ENCODE measurements at regions not wholly inside any gene's neighbourhood (a gene's known extent, or its start where the extent isn't known, plus 50 kb on each side); places are given as distances from the start of the nearest gene placed in this dataset.
A peak's percentile ranks its signal among the peaks of the same experiment; 100 is the strongest.

DNA sequence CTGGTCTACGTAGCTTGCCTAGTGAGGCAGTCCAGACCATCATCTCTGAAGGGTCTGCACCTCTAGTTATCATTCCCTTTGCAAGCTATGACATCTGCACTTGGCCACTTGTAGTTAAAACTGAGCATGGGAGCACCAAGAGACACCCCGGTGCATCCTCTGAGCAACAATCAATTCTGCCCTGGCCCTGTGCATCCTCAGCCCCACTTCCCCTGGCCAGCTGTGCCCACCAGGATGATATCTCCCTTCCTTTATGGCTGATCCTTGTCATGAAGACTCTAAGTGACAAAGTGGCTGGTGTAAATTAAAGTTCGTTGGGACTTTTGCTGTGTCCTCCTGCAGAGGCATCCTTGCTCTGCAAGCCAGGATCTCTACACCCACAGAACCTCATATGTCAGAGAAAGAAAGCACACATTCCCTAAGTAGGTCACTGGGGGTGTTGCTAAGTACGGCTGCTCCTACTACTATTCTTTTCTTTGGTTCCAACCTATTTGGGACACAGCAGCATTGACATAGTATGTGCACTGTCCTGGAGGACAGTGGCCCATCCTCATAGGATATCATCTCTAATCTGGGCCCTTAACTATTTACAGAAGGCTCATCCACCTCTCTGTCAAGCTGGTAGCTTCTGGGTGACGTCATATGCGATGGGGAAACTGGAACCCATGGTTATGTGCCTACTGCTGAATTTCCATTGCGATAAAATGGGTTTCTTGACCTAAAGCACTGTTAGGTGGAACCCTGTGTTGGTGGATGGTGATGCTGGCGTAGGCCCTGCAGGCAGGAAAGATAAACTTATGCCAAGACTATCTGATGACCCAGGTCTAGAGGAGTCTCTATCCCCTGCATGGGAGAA is 384.3 kb upstream of the ID2 start:
- ATAC-seq (ENCODE audit: low read depth), result no peak
- Mint-ChIP-seq H3K9me3 (no peaks in the 10 kb centered on the region), H3K4me1 (peaks cover 26% of the 10 kb centered on the region), H3K36me3 (ENCODE audit: low read depth) (peaks cover 1% of the 10 kb centered on the region), H3K27ac (no peak overlapping the region), H3K27me3 (peaks cover 70% of the 10 kb centered on the region), H3K4me3 (no peak overlapping the region)
- POLR2A ChIA-PET, result no interaction called here
- DNase-seq, result no peak
- CTCF ChIA-PET, result no interaction called here
- TF ChIP-seq, protein P1, sequence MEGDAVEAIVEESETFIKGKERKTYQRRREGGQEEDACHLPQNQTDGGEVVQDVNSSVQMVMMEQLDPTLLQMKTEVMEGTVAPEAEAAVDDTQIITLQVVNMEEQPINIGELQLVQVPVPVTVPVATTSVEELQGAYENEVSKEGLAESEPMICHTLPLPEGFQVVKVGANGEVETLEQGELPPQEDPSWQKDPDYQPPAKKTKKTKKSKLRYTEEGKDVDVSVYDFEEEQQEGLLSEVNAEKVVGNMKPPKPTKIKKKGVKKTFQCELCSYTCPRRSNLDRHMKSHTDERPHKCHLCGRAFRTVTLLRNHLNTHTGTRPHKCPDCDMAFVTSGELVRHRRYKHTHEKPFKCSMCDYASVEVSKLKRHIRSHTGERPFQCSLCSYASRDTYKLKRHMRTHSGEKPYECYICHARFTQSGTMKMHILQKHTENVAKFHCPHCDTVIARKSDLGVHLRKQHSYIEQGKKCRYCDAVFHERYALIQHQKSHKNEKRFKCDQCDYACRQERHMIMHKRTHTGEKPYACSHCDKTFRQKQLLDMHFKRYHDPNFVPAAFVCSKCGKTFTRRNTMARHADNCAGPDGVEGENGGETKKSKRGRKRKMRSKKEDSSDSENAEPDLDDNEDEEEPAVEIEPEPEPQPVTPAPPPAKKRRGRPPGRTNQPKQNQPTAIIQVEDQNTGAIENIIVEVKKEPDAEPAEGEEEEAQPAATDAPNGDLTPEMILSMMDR (IDR thresholded peaks at IDR 0.05), result no peak
- intact Hi-C loops (cut with micrococcal nuclease), result no loop called here

DNA sequence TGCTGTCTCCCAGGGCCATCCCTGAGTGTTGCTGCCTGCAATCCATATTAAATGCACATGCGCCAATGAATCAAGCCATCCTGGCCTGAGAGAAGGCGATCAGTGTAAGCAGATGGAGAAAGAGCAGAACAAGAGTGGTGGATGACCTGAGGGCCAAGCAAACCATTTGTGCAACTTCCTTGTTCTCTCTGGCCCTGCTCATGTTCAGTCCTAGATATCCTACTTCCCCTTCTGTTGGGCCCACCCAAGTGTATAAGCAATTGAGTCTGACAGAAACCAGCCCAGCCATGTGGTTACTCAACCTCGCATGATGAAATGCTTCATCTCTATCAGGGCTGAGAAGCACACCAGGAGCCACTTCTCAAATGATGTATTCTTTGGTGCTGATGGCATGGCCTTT is 383.1 kb upstream of the ID2 start:
- no peak for DNase-seq
- H3K36me3 Mint-ChIP-seq (ENCODE audit: low read depth), result peaks cover 5% of the 10 kb centered on the region
- H3K4me1 Mint-ChIP-seq, result peaks cover 38% of the 10 kb centered on the region
- POLR2A ChIA-PET, result no interaction called here
- peak; percentile 41 for ATAC-seq (ENCODE audit: low read depth)
- H3K27me3 Mint-ChIP-seq, result peaks cover 64% of the 10 kb centered on the region
- TF ChIP-seq, protein P1 (IDR thresholded peaks at IDR 0.05), result no peak
- H3K4me3 Mint-ChIP-seq, result no peak overlapping the region
- CTCF ChIA-PET, result no interaction called here
- peak overlapping the region; percentile 9 for H3K27ac Mint-ChIP-seq
- intact Hi-C loops (cut with micrococcal nuclease), result no loop called here
- H3K9me3 Mint-ChIP-seq, result peaks cover 3% of the 10 kb centered on the region

GRCh38 chr2:8300216-8300615 is 381.6 kb upstream of the ID2 start:
- intact Hi-C loops (cut with micrococcal nuclease), result loop anchor here (5.0 kb wide), 1 partner anchor 382 kb away; the partner anchor contains the start of gene ID2
- peaks cover 44% of the 10 kb centered on the region for H3K4me1 Mint-ChIP-seq
- ATAC-seq (ENCODE audit: low read depth) (no peak), DNase-seq (no peak)
- H3K36me3 Mint-ChIP-seq (ENCODE audit: low read depth), result peaks cover 5% of the 10 kb centered on the region
- POLR2A ChIA-PET, result no interaction called here
- H3K27me3 Mint-ChIP-seq, result peaks cover 56% of the 10 kb centered on the region
- H3K9me3 Mint-ChIP-seq, result peaks cover 3% of the 10 kb centered on the region
- H3K4me3 Mint-ChIP-seq, result no peak overlapping the region
- TF ChIP-seq, protein P1 (IDR thresholded peaks at IDR 0.05), result no peak
- no peak overlapping the region for H3K27ac Mint-ChIP-seq
- CTCF ChIA-PET, result no interaction called here

GRCh38 chr2:8300905-8301304 is 381.0 kb upstream of the ID2 start:
- peaks cover 5% of the 10 kb centered on the region for H3K36me3 Mint-ChIP-seq (ENCODE audit: low read depth)
- H3K27me3 Mint-ChIP-seq, result peaks cover 62% of the 10 kb centered on the region
- H3K27ac Mint-ChIP-seq, result no peak overlapping the region
- TF ChIP-seq, protein P1 (IDR thresholded peaks at IDR 0.05), result no peak
- H3K4me1 Mint-ChIP-seq, result peaks cover 44% of the 10 kb centered on the region
- DNase-seq (no peak), ATAC-seq (ENCODE audit: low read depth) (no peak)
- intact Hi-C loops (cut with micrococcal nuclease), result loop anchor here (5.0 kb wide), 1 partner anchor 381 kb away; the partner anchor contains the start of gene ID2
- H3K9me3 Mint-ChIP-seq, result peaks cover 3% of the 10 kb centered on the region
- ChIA-PET POLR2A (no interaction called here), CTCF (no interaction called here)
- H3K4me3 Mint-ChIP-seq, result no peak overlapping the region

DNA sequence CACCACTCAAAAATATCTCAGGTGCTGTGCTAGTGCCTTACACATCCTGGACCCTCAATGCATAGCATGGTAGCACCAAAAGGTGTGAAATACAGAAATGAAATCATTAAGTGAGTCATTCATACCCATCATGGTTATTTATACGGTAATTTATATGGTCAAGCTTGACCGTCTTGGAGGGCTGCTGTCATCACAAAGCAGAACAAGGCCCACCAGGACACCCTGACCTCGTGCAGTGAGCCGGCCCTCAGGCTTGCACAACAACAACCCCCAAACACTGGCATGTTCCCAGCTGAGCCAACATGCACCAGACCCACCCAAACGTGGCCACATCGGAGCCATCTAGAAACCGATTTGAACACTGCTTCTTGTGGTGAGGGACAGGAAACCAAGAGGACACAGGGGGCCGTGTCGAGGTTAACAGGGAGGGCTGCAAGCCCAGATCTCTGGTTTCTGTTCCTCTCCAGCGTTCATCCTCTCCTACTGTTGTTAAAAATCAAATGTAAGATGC is 378.5 kb upstream of the ID2 start:
- TF ChIP-seq, protein P1 (IDR thresholded peaks at IDR 0.05), result no peak
- peak overlapping the region; percentile 38 for H3K4me3 Mint-ChIP-seq
- peaks cover 3% of the 10 kb centered on the region for H3K9me3 Mint-ChIP-seq
- peaks cover 63% of the 10 kb centered on the region for H3K27me3 Mint-ChIP-seq
- peaks cover 43% of the 10 kb centered on the region for H3K4me1 Mint-ChIP-seq
- DNase-seq, result peak; percentile 39
- POLR2A ChIA-PET, result interaction anchor here (0.6 to 0.9 kb wide), 2 partner anchors 55 to 175 kb away, joined by 3 to 5 read pairs; no protein-coding TSS in a partner anchor
- CTCF ChIA-PET, result no interaction called here
- intact Hi-C loops (cut with micrococcal nuclease), result loop anchor here (1.0 to 5.0 kb wide), 5 partner anchors 151 to 379 kb away; partner anchors contain the start of gene ID2
- H3K27ac Mint-ChIP-seq, result peak overlapping the region; percentile 59
- H3K36me3 Mint-ChIP-seq (ENCODE audit: low read depth), result peaks cover 5% of the 10 kb centered on the region
- ATAC-seq (ENCODE audit: low read depth), result peak; percentile 83

All from activated B cell treated with CpG ODN at 0.5 μM for 24 hours (primary cell).